ENCODE measurements at regions not wholly inside any gene's neighbourhood (a gene's known extent, or its start where the extent isn't known, plus 50 kb on each side); places are given as distances from the start of the nearest gene placed in this dataset.

DNA sequence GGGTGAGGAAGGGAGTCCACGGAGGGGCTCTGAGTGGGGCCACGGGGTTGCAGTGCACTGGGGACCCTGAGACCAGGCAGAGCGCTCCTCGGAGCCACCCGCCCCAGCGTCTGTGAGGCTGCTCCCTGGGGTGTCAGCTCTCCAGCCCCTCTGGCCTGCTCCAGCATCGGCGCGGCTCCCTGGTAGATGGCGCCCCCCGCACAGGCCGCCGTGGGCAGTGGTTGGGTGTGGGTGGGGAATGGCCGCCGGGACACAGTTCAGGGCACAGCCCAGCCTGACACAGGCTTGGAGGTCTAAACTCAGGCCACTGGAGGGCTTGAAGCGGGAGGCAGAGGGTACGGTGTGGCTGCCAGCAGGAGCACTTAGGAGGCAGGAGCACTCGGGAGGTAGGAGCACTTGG lies 222.6 kb upstream of the PPP2R2D start:
- Histone ChIP-seq H3K4me3 (ENCODE audit: low read length) (no peak overlapping the region), H3K4me1 (ENCODE audit: control insufficient read depth, low read length) (no peaks in the 10 kb centered on the region), H3K4me2 (ENCODE audit: low read length) (no peak overlapping the region), H3K9me2 (replicated peaks; ENCODE audit: control insufficient read depth, low read length) (no peaks in the 10 kb centered on the region), H3K79me2 (ENCODE audit: control insufficient read depth, low read length) (no peaks in the 10 kb centered on the region), H3K9me3 (ENCODE audit: control insufficient read depth, insufficient read depth, low read length) (no peaks in the 10 kb centered on the region), H3F3A (ENCODE audit: control insufficient read depth, insufficient read depth) (no peaks in the 10 kb centered on the region), H4K20me1 (ENCODE audit: control insufficient read depth, insufficient read depth, low read depth, low read length) (no peaks in the 10 kb centered on the region), H3K27me3 (ENCODE audit: control insufficient read depth, low read length) (no peaks in the 10 kb centered on the region), H3K36me3 (ENCODE audit: control insufficient read depth, low read length) (no peaks in the 10 kb centered on the region), H3K27ac (ENCODE audit: low read depth, low read length) (no peak overlapping the region)
- no peak for TF ChIP-seq EZH2phosphoT487 (IDR thresholded peaks at IDR 0.05; ENCODE audit: borderline replicate concordance, low read length)
- TF ChIP-seq, protein P1, sequence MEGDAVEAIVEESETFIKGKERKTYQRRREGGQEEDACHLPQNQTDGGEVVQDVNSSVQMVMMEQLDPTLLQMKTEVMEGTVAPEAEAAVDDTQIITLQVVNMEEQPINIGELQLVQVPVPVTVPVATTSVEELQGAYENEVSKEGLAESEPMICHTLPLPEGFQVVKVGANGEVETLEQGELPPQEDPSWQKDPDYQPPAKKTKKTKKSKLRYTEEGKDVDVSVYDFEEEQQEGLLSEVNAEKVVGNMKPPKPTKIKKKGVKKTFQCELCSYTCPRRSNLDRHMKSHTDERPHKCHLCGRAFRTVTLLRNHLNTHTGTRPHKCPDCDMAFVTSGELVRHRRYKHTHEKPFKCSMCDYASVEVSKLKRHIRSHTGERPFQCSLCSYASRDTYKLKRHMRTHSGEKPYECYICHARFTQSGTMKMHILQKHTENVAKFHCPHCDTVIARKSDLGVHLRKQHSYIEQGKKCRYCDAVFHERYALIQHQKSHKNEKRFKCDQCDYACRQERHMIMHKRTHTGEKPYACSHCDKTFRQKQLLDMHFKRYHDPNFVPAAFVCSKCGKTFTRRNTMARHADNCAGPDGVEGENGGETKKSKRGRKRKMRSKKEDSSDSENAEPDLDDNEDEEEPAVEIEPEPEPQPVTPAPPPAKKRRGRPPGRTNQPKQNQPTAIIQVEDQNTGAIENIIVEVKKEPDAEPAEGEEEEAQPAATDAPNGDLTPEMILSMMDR (IDR thresholded peaks at IDR 0.05; ENCODE audit: low read depth, low read length, poor library complexity, severe bottlenecking): no peak

DNA sequence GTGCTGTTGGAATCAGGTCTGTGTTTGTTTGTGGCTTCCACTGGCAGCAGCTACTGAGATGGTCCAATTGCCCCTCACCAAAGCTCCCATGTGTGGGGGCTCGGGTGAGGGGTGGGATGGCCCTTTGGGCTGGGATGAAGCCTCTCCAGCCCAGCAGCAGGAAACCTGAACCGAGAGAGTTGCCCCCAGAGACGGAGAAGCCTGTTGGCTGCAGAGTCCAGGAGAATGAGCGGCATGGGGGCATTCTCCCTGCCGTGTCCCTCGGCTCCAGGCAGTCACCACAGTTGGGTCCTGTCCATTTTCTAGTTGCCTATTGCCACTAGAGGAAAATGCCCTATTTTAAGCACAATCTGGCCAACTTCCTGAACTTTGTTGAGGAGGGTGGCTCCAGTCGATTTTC lies 222.2 kb upstream of the PPP2R2D start:
- no peak for TF ChIP-seq EZH2phosphoT487 (IDR thresholded peaks at IDR 0.05; ENCODE audit: borderline replicate concordance, low read length)
- TF ChIP-seq, protein P1 (IDR thresholded peaks at IDR 0.05; ENCODE audit: low read depth, low read length, poor library complexity, severe bottlenecking): no peak
- H3K4me3 ChIP-seq (ENCODE audit: low read length): no peak overlapping the region
- no peak overlapping the region for H3K4me2 ChIP-seq (ENCODE audit: low read length)
- no peaks in the 10 kb centered on the region for H3K27me3 ChIP-seq (ENCODE audit: control insufficient read depth, low read length)
- no peaks in the 10 kb centered on the region for H4K20me1 ChIP-seq (ENCODE audit: control insufficient read depth, insufficient read depth, low read depth, low read length)
- no peaks in the 10 kb centered on the region for H3K9me3 ChIP-seq (ENCODE audit: control insufficient read depth, insufficient read depth, low read length)
- H3K4me1 ChIP-seq (ENCODE audit: control insufficient read depth, low read length): no peaks in the 10 kb centered on the region
- no peaks in the 10 kb centered on the region for H3K79me2 ChIP-seq (ENCODE audit: control insufficient read depth, low read length)
- no peaks in the 10 kb centered on the region for H3F3A ChIP-seq (ENCODE audit: control insufficient read depth, insufficient read depth)
- H3K9me2 ChIP-seq (replicated peaks; ENCODE audit: control insufficient read depth, low read length): no peaks in the 10 kb centered on the region
- no peaks in the 10 kb centered on the region for H3K36me3 ChIP-seq (ENCODE audit: control insufficient read depth, low read length)
- H3K27ac ChIP-seq (ENCODE audit: low read depth, low read length): no peak overlapping the region

GRCh38 chr10:131679926-131680325 lies 220.9 kb upstream of the PPP2R2D start:
- Histone ChIP-seq H3K9me2 (replicated peaks; ENCODE audit: control insufficient read depth, low read length) (no peaks in the 10 kb centered on the region), H3K4me1 (ENCODE audit: control insufficient read depth, low read length) (no peaks in the 10 kb centered on the region), H3K79me2 (ENCODE audit: control insufficient read depth, low read length) (no peaks in the 10 kb centered on the region), H3K36me3 (ENCODE audit: control insufficient read depth, low read length) (no peaks in the 10 kb centered on the region), H3K4me3 (ENCODE audit: low read length) (no peak overlapping the region), H3F3A (ENCODE audit: control insufficient read depth, insufficient read depth) (no peaks in the 10 kb centered on the region), H3K27me3 (ENCODE audit: control insufficient read depth, low read length) (no peaks in the 10 kb centered on the region), H3K4me2 (ENCODE audit: low read length) (no peak overlapping the region), H4K20me1 (ENCODE audit: control insufficient read depth, insufficient read depth, low read depth, low read length) (no peaks in the 10 kb centered on the region), H3K9me3 (ENCODE audit: control insufficient read depth, insufficient read depth, low read length) (no peaks in the 10 kb centered on the region), H3K27ac (ENCODE audit: low read depth, low read length) (no peak overlapping the region)
- TF ChIP-seq, protein P1 (IDR thresholded peaks at IDR 0.05; ENCODE audit: low read depth, low read length, poor library complexity, severe bottlenecking): no peak
- TF ChIP-seq EZH2phosphoT487 (IDR thresholded peaks at IDR 0.05; ENCODE audit: borderline replicate concordance, low read length): no peak

- H3K27me3 ChIP-seq (ENCODE audit: control insufficient read depth, low read length): no peaks in the 10 kb centered on the region
- H3K79me2 ChIP-seq (ENCODE audit: control insufficient read depth, low read length): no peaks in the 10 kb centered on the region
- no peaks in the 10 kb centered on the region for H3K36me3 ChIP-seq (ENCODE audit: control insufficient read depth, low read length)
- no peaks in the 10 kb centered on the region for H3K9me3 ChIP-seq (ENCODE audit: control insufficient read depth, insufficient read depth, low read length)
- H3K27ac ChIP-seq (ENCODE audit: low read depth, low read length): no peak overlapping the region
- no peak overlapping the region for H3K4me3 ChIP-seq (ENCODE audit: low read length)
- no peak overlapping the region for H3K4me2 ChIP-seq (ENCODE audit: low read length)
- TF ChIP-seq, protein P1 (IDR thresholded peaks at IDR 0.05; ENCODE audit: low read depth, low read length, poor library complexity, severe bottlenecking): no peak
- TF ChIP-seq EZH2phosphoT487 (IDR thresholded peaks at IDR 0.05; ENCODE audit: borderline replicate concordance, low read length): no peak
- H3K4me1 ChIP-seq (ENCODE audit: control insufficient read depth, low read length): no peaks in the 10 kb centered on the region
- H4K20me1 ChIP-seq (ENCODE audit: control insufficient read depth, insufficient read depth, low read depth, low read length): no peaks in the 10 kb centered on the region
- H3F3A ChIP-seq (ENCODE audit: control insufficient read depth, insufficient read depth): no peaks in the 10 kb centered on the region
- no peaks in the 10 kb centered on the region for H3K9me2 ChIP-seq (replicated peaks; ENCODE audit: control insufficient read depth, low read length)
Observed at GRCh38 chr10:131681122-131681521, 219.7 kb upstream of the PPP2R2D start.

Measured in DOHH2 (cell line).